ENCODE measurements at regions not wholly inside any gene's neighbourhood (a gene's known extent, or its start where the extent isn't known, plus 50 kb on each side); places are given as distances from the start of the nearest gene placed in this dataset.

DNA sequence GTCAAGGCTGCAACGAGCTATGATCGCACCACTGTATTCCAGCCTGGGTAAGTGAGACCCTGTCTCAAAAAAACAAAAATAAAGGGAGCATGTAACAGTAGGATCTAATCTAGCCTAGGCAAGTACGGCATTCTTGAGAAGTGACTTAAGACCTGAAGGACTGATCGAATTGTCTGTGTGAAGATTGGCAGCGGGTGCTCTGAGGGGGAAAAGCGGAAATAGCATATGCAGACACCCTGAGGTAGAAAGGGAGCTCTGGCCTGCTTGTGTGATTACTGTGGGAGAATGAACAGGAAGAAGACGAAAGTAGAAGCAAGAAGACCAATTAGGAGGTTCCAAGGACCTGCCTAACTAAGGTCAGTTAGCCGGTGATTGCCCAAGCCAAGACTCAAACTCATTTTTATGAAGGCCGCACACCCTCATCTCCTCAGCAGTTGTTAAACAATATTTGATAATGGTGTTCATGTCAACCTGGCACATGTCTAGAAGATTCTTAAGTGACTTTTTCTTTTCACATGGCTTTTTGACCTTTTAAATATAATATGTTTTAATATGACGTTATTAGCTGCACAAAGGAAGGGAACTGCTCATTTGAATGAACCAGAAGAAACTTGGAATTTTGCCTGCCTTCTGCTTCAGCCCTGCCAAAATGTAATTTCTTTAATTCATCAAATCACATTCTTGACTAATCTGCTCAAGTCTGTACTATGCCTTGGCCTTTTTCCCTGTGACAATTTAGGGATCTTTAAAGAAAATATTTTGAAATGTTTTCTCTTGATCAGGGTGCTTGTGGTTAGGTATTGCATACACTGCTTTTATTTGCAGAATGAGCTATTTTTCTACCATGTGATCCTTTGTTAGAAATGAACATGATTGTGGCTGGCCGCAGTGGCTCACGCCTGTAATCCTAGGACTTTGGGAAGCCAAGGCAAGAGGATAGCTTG lies 289.2 kb upstream of the DMRT1 start:
- no peak for DNase-seq

DNA sequence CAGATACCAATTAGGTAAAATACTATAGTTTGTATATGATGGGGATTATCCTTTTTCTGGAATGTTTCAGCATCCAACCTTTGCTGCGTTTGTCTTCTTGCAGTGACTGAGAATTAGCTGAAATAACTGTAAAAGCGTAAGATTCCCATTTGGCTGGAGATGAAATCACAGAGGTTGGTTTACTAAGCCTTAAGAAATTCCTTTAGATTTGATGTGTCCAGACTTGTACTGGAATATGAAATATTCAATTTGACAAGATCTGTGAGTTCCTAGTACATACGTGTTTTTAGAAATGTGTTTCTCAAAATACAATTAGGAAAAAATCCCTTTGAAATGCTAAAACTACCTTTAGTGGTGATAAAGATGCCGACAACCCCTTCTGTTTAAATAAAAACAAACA lies 286.0 kb upstream of the DMRT1 start:
- no peak for DNase-seq

DNA sequence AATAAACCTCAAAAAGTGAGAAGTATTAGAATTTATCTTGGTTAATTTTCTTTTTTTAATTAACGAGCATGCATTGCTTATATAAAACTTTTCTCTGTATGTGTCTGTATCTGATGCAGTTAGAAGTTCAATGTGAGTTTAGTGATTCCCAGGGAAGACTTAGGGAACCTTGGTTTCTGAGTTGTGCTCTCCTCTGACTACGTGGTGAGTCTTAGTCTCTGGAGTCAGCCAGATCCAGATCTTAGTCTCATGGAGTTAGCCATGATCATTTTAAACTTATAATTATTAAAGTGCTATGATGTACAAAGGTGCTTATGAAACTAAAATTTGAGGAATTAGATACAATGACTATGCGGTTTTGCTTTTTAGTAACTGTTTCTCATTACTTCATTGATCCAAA lies 285.3 kb upstream of the DMRT1 start:
- no peak for DNase-seq

GRCh38 chr9:556675-557074 lies 284.8 kb upstream of the DMRT1 start:
- no peak for DNase-seq

GRCh38 chr9:557601-558201 lies 283.8 kb upstream of the DMRT1 start:
- DNase-seq: no peak

DNA sequence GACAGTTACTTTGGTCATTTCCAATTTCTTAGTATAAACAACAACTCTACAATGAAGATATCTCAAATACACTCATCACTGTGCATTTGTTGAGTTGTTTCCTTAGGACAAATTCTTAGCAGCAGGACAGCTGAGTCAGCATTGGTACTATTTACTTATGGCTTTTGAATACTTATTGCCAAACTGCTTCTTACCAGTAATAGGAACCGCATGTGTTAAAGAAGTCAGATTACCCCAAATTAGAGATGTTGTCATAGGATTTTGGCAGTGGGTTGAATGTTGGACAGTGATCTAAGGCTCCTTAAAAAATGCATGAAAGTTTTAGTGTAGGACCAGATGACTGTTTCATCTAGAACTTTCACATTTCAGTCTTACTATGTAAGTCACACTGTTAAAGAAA lies 280.1 kb upstream of the DMRT1 start:
- no peak for DNase-seq

GRCh38 chr9:563200-563599 lies 278.3 kb upstream of the DMRT1 start:
- DNase-seq: no peak

DNA sequence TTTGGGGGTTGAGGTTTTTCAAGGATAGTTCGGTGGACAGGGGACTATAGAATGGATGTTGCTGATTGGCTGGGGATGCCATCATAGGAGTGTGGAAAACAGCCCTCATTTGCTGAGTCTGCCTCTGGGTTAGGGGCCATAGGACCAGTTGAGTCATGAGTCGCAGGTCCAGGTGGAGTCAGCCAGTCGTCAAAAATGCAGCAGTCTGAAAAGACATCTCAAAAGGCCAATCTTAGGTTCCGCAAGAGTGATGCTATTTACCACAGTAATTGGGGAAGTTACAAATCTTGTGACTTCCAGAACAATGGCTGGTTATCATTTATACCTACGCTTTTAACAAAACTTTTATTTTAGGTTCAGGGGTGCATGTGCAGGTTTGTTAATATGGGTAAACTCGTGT lies 276.0 kb upstream of the DMRT1 start:
- no peak for DNase-seq

DNA sequence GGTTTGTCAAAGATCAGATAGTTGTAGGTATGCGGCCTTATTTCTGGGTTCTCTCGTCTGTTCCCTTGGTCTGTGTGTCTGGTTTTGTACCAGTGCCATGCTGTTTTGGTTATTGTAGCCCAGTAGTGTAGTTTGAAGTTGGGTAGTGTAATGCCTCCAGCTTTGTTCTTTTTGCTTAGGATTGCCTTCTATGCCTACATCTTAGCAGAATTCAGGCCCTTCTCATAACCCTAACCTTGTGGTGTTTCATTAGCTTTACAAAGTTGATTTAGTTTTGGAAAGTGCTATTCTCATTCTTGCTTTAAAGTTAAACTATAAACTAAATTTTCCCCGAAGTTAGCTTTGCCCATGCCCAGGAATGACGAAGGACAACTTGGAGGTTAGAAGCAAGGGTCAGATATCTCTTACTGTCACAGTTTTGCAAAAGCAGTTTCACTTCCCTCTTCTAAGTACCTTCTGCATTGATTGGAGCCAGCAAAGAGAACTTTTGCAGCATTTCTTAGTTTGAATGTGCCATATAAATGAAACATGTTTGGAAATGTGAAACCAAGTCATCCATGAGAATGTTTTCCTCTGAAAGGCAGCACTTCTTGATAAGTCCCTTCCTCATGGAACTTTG lies 274.3 kb upstream of the DMRT1 start:
- DNase-seq: no peak

DNA sequence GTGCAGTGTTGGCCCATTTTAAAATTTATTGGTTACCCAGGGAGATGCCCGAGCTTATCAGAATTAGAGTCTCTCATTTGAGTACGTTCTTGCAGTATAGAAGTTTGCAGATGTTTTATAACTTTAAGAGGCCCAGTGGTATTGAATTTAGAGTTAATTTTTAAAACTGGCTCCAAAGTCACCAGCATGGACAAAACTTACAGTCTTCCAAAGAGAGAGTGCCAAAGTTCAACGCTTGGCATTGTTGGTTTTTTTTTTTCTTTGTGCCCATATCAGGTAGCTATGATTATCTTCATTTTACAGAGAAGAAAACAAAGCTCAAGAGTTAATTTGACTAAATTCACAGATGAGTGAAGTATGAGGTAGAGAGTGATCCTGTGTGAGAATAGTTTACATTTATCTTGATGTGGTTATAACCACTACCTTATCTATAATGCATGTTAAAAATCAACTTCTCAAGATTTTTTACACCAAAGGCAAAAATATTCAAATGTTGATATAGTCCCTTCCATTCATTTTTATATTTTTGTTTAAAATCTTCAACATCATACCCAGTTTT lies 273.7 kb upstream of the DMRT1 start:
- no peak for DNase-seq

DNA sequence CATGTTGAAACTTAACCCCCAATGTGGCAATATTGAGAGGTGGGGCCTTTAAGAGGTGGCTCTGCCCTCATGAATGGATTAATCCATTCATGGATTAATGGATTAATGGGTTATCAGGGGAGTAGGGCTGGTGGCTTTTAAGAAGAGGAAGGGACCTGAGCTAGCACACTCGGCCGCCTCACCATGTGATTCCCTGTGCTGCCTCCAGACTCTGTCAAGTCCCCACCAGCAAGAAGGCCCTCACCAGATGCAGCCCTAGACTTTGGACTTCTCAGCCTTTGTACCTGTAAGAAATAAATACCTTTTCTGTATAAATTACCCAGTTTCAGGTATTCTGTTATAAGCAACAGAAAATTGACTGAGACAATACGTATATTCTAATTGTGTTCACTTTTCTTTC lies 272.2 kb upstream of the DMRT1 start:
- no peak for DNase-seq

DNA sequence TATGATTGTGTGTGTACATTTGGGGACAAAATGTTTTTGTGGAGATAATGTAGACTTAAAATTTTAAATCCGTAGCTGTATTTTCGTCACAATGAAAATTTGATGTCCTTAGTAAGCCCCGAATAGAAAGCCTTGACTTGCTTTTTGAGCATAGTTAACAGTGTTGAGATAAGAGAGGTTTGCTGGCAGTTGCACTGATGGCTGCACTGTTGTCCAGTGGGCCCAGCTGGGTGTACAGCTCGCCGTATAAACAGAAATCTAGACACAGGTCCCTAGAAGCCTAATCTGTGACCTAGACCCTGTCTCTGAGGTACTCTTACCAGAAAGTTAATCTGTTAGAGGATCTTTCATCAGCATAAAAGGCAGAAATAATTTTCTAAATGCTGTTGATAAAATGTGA lies 271.3 kb upstream of the DMRT1 start:
- no peak for DNase-seq

DNA sequence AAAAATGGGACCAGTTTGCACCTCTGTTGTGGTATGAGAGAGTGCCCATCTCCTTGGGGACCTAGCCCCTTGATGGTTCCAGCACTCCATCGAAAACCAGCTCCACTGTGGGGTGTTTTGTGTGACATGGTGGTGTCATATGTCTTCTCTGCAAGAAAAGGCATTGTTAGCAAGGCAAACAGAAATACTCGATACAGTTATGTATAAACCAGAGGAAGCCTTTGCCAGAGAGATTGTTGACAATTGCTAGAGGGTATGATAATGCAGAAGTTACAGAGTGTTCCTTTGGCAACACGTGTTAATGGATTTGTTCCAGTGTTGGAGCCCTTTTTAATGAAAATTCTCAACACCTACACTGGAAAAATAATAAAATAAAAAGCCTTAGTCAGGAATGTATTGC lies 270.4 kb upstream of the DMRT1 start:
- DNase-seq: no peak

- DNase-seq: no peak
Measured at GRCh38 chr9:571741-572140, 269.8 kb upstream of the DMRT1 start.

GRCh38 chr9:573691-574410 lies 267.6 kb upstream of the DMRT1 start:
- DNase-seq: no peak

DNA sequence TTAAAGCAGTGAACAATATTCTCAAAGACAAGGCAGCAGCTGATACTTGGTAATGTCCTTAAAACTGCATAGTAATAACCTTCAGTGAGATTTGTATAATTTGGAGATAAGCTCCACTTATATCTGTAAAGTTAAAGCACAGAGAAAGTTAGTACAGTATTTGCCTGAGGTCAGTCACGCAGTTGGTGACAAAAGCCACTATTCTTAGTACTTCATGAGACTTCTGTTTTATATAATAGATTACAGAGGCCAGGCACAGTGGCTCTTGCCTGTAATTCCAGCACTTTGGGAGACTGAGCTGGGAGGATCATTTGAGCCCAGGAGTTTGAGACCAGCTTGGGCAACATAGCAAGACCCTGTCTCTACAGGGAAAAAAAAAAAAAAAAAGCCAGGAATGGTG lies 266.4 kb upstream of the DMRT1 start:
- no peak for DNase-seq

- no peak for DNase-seq
Measured at GRCh38 chr9:580652-581342, 260.7 kb upstream of the DMRT1 start.

- no peak for DNase-seq
Measured at GRCh38 chr9:581673-582497, 259.6 kb upstream of the DMRT1 start.

GRCh38 chr9:582775-583174 lies 258.7 kb upstream of the DMRT1 start:
- no peak for DNase-seq

GRCh38 chr9:587527-587926 lies 254.0 kb upstream of the DMRT1 start:
- no peak for DNase-seq

DNA sequence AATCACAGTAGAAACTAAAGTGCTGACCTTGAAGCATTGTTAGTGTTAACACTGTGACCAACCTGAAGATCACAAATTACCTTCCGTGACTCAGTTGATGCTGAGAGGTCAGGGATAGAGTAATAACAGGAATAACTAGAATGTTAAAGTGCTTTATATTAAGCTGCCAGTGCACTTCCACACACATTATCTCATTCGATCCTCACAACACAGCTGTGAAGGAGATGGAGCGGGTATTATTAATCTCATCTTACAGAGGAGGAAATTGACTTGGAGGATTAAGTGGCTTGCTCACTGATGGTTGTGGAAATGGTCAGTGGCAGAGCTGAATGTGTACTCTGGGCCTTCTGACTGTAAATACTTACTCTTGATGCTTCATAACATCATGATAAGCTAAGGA lies 252.5 kb upstream of the DMRT1 start:
- no peak for DNase-seq

DNA sequence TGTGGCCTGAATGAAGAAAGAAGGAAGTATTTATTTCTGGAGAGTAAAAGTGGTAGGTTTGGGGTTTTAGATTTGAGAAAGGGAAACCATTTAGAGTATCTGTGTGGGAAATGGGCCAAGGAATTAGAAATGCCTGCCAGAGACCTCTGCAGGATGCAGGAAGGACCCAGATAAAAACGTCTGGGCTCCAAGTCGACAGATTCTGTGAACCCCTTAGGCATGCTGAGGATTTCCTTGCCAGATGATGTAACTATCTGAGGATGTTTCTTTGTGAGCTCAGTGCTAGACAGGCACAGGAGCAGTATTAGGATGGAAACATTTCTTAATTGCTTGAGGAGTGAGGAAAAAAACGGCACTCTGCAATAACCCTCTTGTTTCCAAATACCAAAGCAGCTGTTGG lies 251.8 kb upstream of the DMRT1 start:
- no peak for DNase-seq

Data from NCI-H1105 (cell line).